ENCODE measurements at regions not wholly inside any gene's neighbourhood (a gene's known extent, or its start where the extent isn't known, plus 50 kb on each side); places are given as distances from the start of the nearest gene placed in this dataset.
"Not testable (repeated sequence)": the region's sequence is repeated elsewhere in the genome, so short reads cannot be mapped to it uniquely, and the experiment has no call there.

DNA sequence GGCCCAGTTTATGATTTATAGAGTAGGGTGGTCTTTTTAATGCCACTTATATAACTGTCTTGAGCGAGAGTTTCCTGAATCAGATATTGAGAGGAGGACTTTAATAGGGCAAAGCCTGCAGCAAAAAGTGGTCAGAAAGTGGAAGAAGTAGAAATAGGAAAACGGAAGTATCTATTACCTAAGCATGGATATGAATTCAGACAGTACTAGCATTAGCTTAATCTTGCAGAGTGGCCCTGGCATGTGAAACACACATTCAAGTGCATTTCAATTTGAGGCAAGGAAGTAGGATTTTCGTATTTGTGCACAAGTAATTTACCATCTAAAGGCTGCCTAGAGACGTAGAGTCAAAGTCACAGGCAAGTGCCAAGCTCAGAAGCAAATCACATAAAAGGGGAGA lies 622.3 kb downstream of the DIPK2A start:
- H3K4me2 ChIP-seq (ENCODE audit: low read length), result no peak overlapping the region
- H3K79me2 ChIP-seq (replicated peaks; ENCODE audit: insufficient read depth, low read length), result no peaks in the 10 kb centered on the region
- H3K4me3 ChIP-seq (ENCODE audit: low read length), result no peak overlapping the region
- no peaks in the 10 kb centered on the region for H3K9me3 ChIP-seq (ENCODE audit: low read length)
- TF ChIP-seq MXI1 (conservative IDR thresholded peaks at IDR 0.05; ENCODE audit: poor library complexity, severe bottlenecking) (no peak), RAD21 (conservative IDR thresholded peaks at IDR 0.05) (no peak), SMC3 (conservative IDR thresholded peaks at IDR 0.05; ENCODE audit: poor library complexity) (no peak), POLR2AphosphoS5 (IDR thresholded peaks at IDR 0.05) (no peak), EP300 (conservative IDR thresholded peaks at IDR 0.05; ENCODE audit: poor library complexity, severe bottlenecking) (no peak), TAF1 (IDR thresholded peaks at IDR 0.05; ENCODE audit: low read depth) (no peak), EZH2 (IDR thresholded peaks at IDR 0.05; ENCODE audit: borderline replicate concordance, insufficient read depth, low read length, poor library complexity, severe bottlenecking) (no peak)
- TF ChIP-seq, protein P1, sequence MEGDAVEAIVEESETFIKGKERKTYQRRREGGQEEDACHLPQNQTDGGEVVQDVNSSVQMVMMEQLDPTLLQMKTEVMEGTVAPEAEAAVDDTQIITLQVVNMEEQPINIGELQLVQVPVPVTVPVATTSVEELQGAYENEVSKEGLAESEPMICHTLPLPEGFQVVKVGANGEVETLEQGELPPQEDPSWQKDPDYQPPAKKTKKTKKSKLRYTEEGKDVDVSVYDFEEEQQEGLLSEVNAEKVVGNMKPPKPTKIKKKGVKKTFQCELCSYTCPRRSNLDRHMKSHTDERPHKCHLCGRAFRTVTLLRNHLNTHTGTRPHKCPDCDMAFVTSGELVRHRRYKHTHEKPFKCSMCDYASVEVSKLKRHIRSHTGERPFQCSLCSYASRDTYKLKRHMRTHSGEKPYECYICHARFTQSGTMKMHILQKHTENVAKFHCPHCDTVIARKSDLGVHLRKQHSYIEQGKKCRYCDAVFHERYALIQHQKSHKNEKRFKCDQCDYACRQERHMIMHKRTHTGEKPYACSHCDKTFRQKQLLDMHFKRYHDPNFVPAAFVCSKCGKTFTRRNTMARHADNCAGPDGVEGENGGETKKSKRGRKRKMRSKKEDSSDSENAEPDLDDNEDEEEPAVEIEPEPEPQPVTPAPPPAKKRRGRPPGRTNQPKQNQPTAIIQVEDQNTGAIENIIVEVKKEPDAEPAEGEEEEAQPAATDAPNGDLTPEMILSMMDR (IDR thresholded peaks at IDR 0.05; ENCODE audit: poor library complexity, severe bottlenecking), result no peak
- TF ChIP-seq, protein P2, sequence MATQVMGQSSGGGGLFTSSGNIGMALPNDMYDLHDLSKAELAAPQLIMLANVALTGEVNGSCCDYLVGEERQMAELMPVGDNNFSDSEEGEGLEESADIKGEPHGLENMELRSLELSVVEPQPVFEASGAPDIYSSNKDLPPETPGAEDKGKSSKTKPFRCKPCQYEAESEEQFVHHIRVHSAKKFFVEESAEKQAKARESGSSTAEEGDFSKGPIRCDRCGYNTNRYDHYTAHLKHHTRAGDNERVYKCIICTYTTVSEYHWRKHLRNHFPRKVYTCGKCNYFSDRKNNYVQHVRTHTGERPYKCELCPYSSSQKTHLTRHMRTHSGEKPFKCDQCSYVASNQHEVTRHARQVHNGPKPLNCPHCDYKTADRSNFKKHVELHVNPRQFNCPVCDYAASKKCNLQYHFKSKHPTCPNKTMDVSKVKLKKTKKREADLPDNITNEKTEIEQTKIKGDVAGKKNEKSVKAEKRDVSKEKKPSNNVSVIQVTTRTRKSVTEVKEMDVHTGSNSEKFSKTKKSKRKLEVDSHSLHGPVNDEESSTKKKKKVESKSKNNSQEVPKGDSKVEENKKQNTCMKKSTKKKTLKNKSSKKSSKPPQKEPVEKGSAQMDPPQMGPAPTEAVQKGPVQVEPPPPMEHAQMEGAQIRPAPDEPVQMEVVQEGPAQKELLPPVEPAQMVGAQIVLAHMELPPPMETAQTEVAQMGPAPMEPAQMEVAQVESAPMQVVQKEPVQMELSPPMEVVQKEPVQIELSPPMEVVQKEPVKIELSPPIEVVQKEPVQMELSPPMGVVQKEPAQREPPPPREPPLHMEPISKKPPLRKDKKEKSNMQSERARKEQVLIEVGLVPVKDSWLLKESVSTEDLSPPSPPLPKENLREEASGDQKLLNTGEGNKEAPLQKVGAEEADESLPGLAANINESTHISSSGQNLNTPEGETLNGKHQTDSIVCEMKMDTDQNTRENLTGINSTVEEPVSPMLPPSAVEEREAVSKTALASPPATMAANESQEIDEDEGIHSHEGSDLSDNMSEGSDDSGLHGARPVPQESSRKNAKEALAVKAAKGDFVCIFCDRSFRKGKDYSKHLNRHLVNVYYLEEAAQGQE (IDR thresholded peaks at IDR 0.05; ENCODE audit: borderline replicate concordance), result no peak
- H3K9me2 ChIP-seq (ENCODE audit: insufficient read depth, low read length), result no peaks in the 10 kb centered on the region
- no peak overlapping the region for H2AFZ ChIP-seq (ENCODE audit: low read depth, low read length)
- H3F3A ChIP-seq (ENCODE audit: insufficient read depth, low read length, poor library complexity, severe bottlenecking), result no peaks in the 10 kb centered on the region
- no peak overlapping the region for H3K9ac ChIP-seq (ENCODE audit: low read length)
- H3K27ac ChIP-seq (ENCODE audit: low read length), result no peak overlapping the region
- H3K36me3 ChIP-seq (ENCODE audit: insufficient read depth, low read length), result no peaks in the 10 kb centered on the region
- H3K27me3 ChIP-seq (ENCODE audit: insufficient read depth, low read depth, low read length), result no peaks in the 10 kb centered on the region
- no peaks in the 10 kb centered on the region for H4K20me1 ChIP-seq (ENCODE audit: insufficient read depth)

DNA sequence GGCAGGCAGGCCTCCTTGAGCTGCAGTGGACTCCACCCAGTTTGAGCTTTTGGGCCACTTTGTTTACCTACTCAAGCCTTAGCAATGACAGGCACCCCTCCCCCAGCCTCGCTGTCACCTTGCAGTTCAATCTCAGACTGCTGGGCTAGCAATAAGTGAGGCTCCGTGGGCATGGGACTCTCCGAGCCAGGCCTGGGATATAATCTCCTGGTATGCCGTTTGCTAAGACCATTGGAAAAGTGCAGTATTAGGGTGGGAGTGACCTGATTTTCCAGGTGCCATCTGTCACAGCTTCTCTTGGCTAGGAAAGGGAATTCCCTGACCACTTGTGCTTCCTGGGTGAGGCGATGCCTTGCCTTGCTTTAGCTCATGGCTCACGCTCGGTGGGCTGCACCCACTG lies 648.6 kb downstream of the DIPK2A start:
- not testable (repeated sequence) for H3K9me2 ChIP-seq (ENCODE audit: insufficient read depth, low read length); H3K36me3 ChIP-seq (ENCODE audit: insufficient read depth, low read length); H4K20me1 ChIP-seq (ENCODE audit: insufficient read depth); H3K4me3 ChIP-seq (ENCODE audit: low read length); H3K79me2 ChIP-seq (replicated peaks; ENCODE audit: insufficient read depth, low read length); H3F3A ChIP-seq (ENCODE audit: insufficient read depth, low read length, poor library complexity, severe bottlenecking); H2AFZ ChIP-seq (ENCODE audit: low read depth, low read length); H3K27ac ChIP-seq (ENCODE audit: low read length); H3K27me3 ChIP-seq (ENCODE audit: insufficient read depth, low read depth, low read length); H3K9me3 ChIP-seq (ENCODE audit: low read length); H3K9ac ChIP-seq (ENCODE audit: low read length); H3K4me2 ChIP-seq (ENCODE audit: low read length)

DNA sequence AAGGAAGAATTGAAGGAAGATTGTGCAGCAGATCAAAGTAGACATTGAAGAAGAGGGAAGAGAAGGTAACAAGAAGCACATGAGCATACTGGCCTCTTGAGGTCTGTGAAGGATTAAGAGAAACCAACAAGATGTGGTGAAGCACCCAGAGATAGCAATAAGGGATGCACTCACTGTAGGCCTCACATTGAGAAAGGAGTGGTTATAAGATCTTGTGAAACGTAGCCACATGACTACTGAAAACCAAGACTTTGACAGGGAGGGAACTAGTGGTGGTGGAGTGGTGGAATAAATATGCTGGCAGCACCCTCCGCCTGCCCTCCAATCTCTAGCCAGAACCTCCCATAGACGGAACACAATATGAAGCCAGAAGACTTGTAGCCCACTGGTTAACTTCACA lies 651.2 kb downstream of the DIPK2A start:
- Histone ChIP-seq H3F3A (ENCODE audit: insufficient read depth, low read length, poor library complexity, severe bottlenecking) (no peaks in the 10 kb centered on the region), H3K4me3 (ENCODE audit: low read length) (no peak overlapping the region), H3K27ac (ENCODE audit: low read length) (no peak overlapping the region), H3K9me2 (ENCODE audit: insufficient read depth, low read length) (no peaks in the 10 kb centered on the region), H2AFZ (ENCODE audit: low read depth, low read length) (no peak overlapping the region), H3K9ac (ENCODE audit: low read length) (no peak overlapping the region), H4K20me1 (ENCODE audit: insufficient read depth) (no peaks in the 10 kb centered on the region), H3K79me2 (replicated peaks; ENCODE audit: insufficient read depth, low read length) (no peaks in the 10 kb centered on the region), H3K4me2 (ENCODE audit: low read length) (no peak overlapping the region), H3K9me3 (ENCODE audit: low read length) (no peaks in the 10 kb centered on the region), H3K27me3 (ENCODE audit: insufficient read depth, low read depth, low read length) (no peaks in the 10 kb centered on the region), H3K36me3 (ENCODE audit: insufficient read depth, low read length) (no peaks in the 10 kb centered on the region)
- TF ChIP-seq EP300 (conservative IDR thresholded peaks at IDR 0.05; ENCODE audit: poor library complexity, severe bottlenecking) (no peak), EZH2 (IDR thresholded peaks at IDR 0.05; ENCODE audit: borderline replicate concordance, insufficient read depth, low read length, poor library complexity, severe bottlenecking) (no peak), POLR2AphosphoS5 (IDR thresholded peaks at IDR 0.05) (no peak), SMC3 (conservative IDR thresholded peaks at IDR 0.05; ENCODE audit: poor library complexity) (no peak), MXI1 (conservative IDR thresholded peaks at IDR 0.05; ENCODE audit: poor library complexity, severe bottlenecking) (no peak), RAD21 (conservative IDR thresholded peaks at IDR 0.05) (no peak)
- TF ChIP-seq, protein P1 (IDR thresholded peaks at IDR 0.05; ENCODE audit: poor library complexity, severe bottlenecking), result no peak
